OCI-LY7 (cell line): ENCODE measurements at regions not wholly inside any gene's neighbourhood (a gene's known extent, or its start where the extent isn't known, plus 50 kb on each side); places are given as distances from the start of the nearest gene placed in this dataset.

ENCODE experiments used
- BruUV-seq: library from RNA; stranded (reverse); fragments of 400-500 nt; replicated peaks from 2 replicates; lab custom pipeline; 2021; lab: Mats Ljungman, UMichigan
- CTCF ChIA-PET: fragments of 300-600 bp; sonication (Branson Sonifier 250); formaldehyde crosslinking; loops from one replicate; lab custom pipeline; 2022; ENCODE audit warnings: antibody characterized with exemption; ENCODE audit not compliant: unreplicated experiment; lab: Charles Lee
- POLR2A ChIA-PET: fragments of 300-600 bp; sonication (Branson Sonifier 250); formaldehyde crosslinking; loops from one replicate; lab custom pipeline; 2022; ENCODE audit warnings: antibody characterized with exemption; lab: Charles Lee
- DNase-seq: peaks from one replicate; pipeline ENCODE4 v3.0.0-alpha.2; 2015; ENCODE audit warnings: low spot score
- H2AFZ ChIP-seq: fragments of 200-600 bp; sonication (generic), shearing (Covaris generic); 2 replicates; pipeline ENCODE4 v1.6.1; 2014; ENCODE audit warnings: mild to moderate bottlenecking, antibody characterized with exemption, low read length, moderate library complexity
- H3K27ac ChIP-seq: fragments of 200-600 bp; sonication (generic); 2 replicates; pipeline ENCODE4 v1.5.1; 2014; ENCODE audit warnings: mixed run types, low read depth, mild to moderate bottlenecking, moderate library complexity, low read length, inconsistent platforms; ENCODE audit not compliant: poor library complexity, severe bottlenecking
- H3K36me3 ChIP-seq: fragments of 200-600 bp; sonication (generic); 2 replicates; pipeline ENCODE4 v1.6.1; 2014; ENCODE audit warnings: mild to moderate bottlenecking, antibody characterized with exemption, low read length, moderate library complexity, mixed read lengths; ENCODE audit not compliant: insufficient read depth
- H3K4me1 ChIP-seq: fragments of 200-600 bp; sonication (generic); 2 replicates; pipeline ENCODE4 v1.5.1; 2014; ENCODE audit warnings: mild to moderate bottlenecking, low read length; ENCODE audit not compliant: insufficient read depth, poor library complexity, severe bottlenecking
- H3K4me2 ChIP-seq: fragments of 200-600 bp; sonication (generic); 2 replicates; pipeline ENCODE4 v1.6.1; 2014; ENCODE audit warnings: mild to moderate bottlenecking, low read length
- H3K4me3 ChIP-seq: fragments of 200-600 bp; sonication (generic); 2 replicates; pipeline ENCODE4 v1.5.1; 2014; ENCODE audit warnings: mild to moderate bottlenecking, low read depth, low read length; ENCODE audit not compliant: poor library complexity, severe bottlenecking
- H3K79me2 ChIP-seq: fragments of 200-600 bp; sonication (generic); 2 replicates; pipeline ENCODE4 v1.6.1; 2016; ENCODE audit warnings: low read depth, mild to moderate bottlenecking, low read length, moderate library complexity, mixed read lengths; ENCODE audit not compliant: insufficient read depth
- H3K9me2 ChIP-seq: fragments of 200-600 bp; sonication (generic); 2 replicates; pipeline ENCODE4 v1.6.1; 2016; ENCODE audit warnings: mild to moderate bottlenecking, low read length, mixed read lengths; ENCODE audit not compliant: insufficient read depth
- H3K9me3 ChIP-seq: fragments of 200-600 bp; sonication (generic); 2 replicates; pipeline ENCODE4 v1.6.1; 2014; ENCODE audit warnings: mild to moderate bottlenecking, mixed run types, low read length, mixed read lengths
- H4K20me1 ChIP-seq: fragments of 200-600 bp; sonication (generic); 2 replicates; pipeline ENCODE4 v1.6.1; 2014; ENCODE audit warnings: mild to moderate bottlenecking, antibody characterized with exemption, low read length, moderate library complexity, mixed read lengths; ENCODE audit not compliant: insufficient read depth
- CTCF ChIP-seq: fragments of 200-600 bp; sonication (generic); conservative IDR thresholded peaks from 2 replicates; pipeline ENCODE4 v1.5.1; 2014; ENCODE audit warnings: mild to moderate bottlenecking, antibody characterized with exemption, low read length, moderate library complexity, mixed read lengths
- EZH2phosphoT487 ChIP-seq: fragments of 200-600 bp; sonication (generic); IDR thresholded peaks from 2 replicates; pipeline ENCODE4 v1.6.1; 2018; ENCODE audit warnings: low read depth, borderline replicate concordance, mild to moderate bottlenecking, mixed run types, antibody characterized with exemption, low read length, moderate library complexity, mixed read lengths
- intact Hi-C: fragments of 100-400 bp; cut with micrococcal nuclease; formaldehyde crosslinking; loops from one replicate; pipeline ENCODE4 v1.10.0; 2022; ENCODE audit not compliant: unreplicated experiment

DNA sequence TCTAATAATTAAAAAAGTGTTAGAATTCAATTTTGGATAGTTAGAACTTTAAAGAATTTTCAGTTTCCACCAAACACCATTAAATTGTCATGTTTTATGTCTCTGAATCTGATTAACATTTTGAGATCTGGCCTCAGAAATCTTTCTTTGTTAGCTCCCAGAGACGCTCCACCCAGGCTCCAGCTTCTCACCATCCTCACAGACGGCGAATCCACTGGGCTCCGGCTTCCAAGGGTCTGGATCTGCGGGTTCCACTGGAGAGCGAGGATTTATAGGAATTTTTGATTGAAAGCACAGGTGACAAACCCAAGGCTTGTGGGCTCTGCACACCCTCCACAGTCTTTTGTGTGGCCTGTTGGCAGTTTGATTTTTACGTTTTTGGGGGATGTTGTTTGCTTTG lies 160.6 kb downstream of the URI1 start:
- no TSS peak for BruUV-seq
- DNase-seq = no peak
- no peak for TF ChIP-seq EZH2phosphoT487
- TF ChIP-seq CTCF = no peak
- Histone ChIP-seq H3K4me2 (no peak overlapping the region), H2AFZ (no peak overlapping the region), H3K4me3 (no peak overlapping the region), H3K27ac (no peak overlapping the region), H4K20me1 (no peaks in the 10 kb centered on the region), H3K9me2 (no peaks in the 10 kb centered on the region), H3K36me3 (no peaks in the 10 kb centered on the region), H3K9me3 (no peaks in the 10 kb centered on the region), H3K4me1 (no peaks in the 10 kb centered on the region), H3K79me2 (no peaks in the 10 kb centered on the region)
- ChIA-PET CTCF (no interaction called here), POLR2A (no interaction called here)
- intact Hi-C loops = no loop called here

- no peaks in the 10 kb centered on the region for H3K9me3 ChIP-seq
- BruUV-seq = no TSS peak
- ChIA-PET POLR2A (interaction anchor here (0.6 kb wide), 1 partner anchor 185 kb away, joined by 3 read pairs; no protein-coding TSS in a partner anchor), CTCF (no interaction called here)
- H3K36me3 ChIP-seq = no peaks in the 10 kb centered on the region
- no peaks in the 10 kb centered on the region for H3K4me1 ChIP-seq
- intact Hi-C loops = no loop called here
- H3K27ac ChIP-seq = no peak overlapping the region
- no peaks in the 10 kb centered on the region for H3K79me2 ChIP-seq
- H3K4me3 ChIP-seq = no peak overlapping the region
- no peak overlapping the region for H3K4me2 ChIP-seq
- DNase-seq = no peak
- no peaks in the 10 kb centered on the region for H4K20me1 ChIP-seq
- H2AFZ ChIP-seq = no peak overlapping the region
- no peaks in the 10 kb centered on the region for H3K9me2 ChIP-seq
- TF ChIP-seq EZH2phosphoT487 = no peak
- TF ChIP-seq CTCF = no peak
Measured at GRCh38 chr19:30103981-30104380, 161.9 kb downstream of the URI1 start.

DNA sequence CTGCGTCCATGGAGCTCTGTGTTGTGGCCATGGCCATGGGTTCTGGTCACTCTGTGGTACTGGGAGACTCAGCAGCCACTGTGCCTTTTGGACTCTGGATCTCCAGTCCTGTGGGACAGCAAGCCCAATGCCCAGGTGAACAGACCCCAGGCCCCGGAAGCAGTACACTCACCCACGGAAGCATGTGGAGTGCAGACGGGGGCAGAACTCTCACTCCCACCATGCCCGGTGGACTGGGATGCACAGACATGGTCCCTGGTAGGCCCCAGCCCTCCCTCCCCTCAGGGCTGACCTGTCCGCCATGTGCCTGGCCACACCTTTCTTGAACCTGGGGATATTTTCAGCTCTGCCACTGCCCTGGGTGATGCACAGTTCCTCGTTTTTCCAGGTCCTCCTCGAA lies 163.3 kb downstream of the URI1 start:
- no peaks in the 10 kb centered on the region for H3K36me3 ChIP-seq
- no peak overlapping the region for H3K4me3 ChIP-seq
- H3K4me1 ChIP-seq = no peaks in the 10 kb centered on the region
- H2AFZ ChIP-seq = no peak overlapping the region
- no peak overlapping the region for H3K4me2 ChIP-seq
- ChIA-PET POLR2A (no interaction called here), CTCF (no interaction called here)
- no peaks in the 10 kb centered on the region for H3K9me2 ChIP-seq
- no peaks in the 10 kb centered on the region for H4K20me1 ChIP-seq
- TF ChIP-seq EZH2phosphoT487 (no peak), CTCF (no peak)
- H3K27ac ChIP-seq = no peak overlapping the region
- no peaks in the 10 kb centered on the region for H3K79me2 ChIP-seq
- DNase-seq = no peak
- H3K9me3 ChIP-seq = no peaks in the 10 kb centered on the region
- intact Hi-C loops = no loop called here
- no TSS peak for BruUV-seq
